CD14-positive monocyte (primary cell): ENCODE measurements at regions not wholly inside any gene's neighbourhood (a gene's known extent, or its start where the extent isn't known, plus 50 kb on each side); places are given as distances from the start of the nearest gene placed in this dataset.
"Not testable (repeated sequence)": the region's sequence is repeated elsewhere in the genome, so short reads cannot be mapped to it uniquely, and the experiment has no call there.

Experiments used
- DNase-seq, 3 donors: peaks; one replicate each; pipeline ENCODE4 v3.0.0-alpha.2; 2011 to 2022
- H2AFZ ChIP-seq: 2 replicates; pipeline ENCODE4 v1.6.0; 2012; ENCODE audit warnings: mild to moderate bottlenecking, low read depth, low read length, inconsistent platforms; ENCODE audit not compliant: insufficient read depth, poor library complexity, severe bottlenecking
- H3K27ac ChIP-seq, 2 donors: 1 replicate in 1 of 2; 2 replicates in 1 of 2; pipeline ENCODE4 v1.5.1; 2012 to 2013; ENCODE audit warnings: low read length in 2 of 2, control low read depth in 1 of 2, inconsistent platforms in 1 of 2, low read depth in 1 of 2, mild to moderate bottlenecking in 1 of 2
- H3K27me3 ChIP-seq, 2 donors: one replicate each; pipeline versions ENCODE4 v1.6.0 to v1.6.1; 2011 to 2013; ENCODE audit warnings: low read length in 2 of 2; ENCODE audit not compliant: control insufficient read depth in 2 of 2, insufficient read depth in 2 of 2
- H3K36me3 ChIP-seq, 2 donors: replicated peaks in 1 of 2; 1 replicate in 1 of 2; 2 replicates in 1 of 2; pipeline versions ENCODE4 v1.5.1 to v1.6.1; 2012 to 2013; ENCODE audit warnings: low read length in 2 of 2, control low read depth in 1 of 2, inconsistent platforms in 1 of 2, mild to moderate bottlenecking in 1 of 2; ENCODE audit not compliant: insufficient read depth in 2 of 2, control insufficient read depth in 1 of 2
- H3K4me1 ChIP-seq, 2 donors: 1 replicate in 1 of 2; 2 replicates in 1 of 2; pipeline versions ENCODE4 v1.5.1 to v1.6.1; 2012 to 2013; ENCODE audit warnings: low read length in 2 of 2, control low read depth in 1 of 2, inconsistent platforms in 1 of 2, mild to moderate bottlenecking in 1 of 2, moderate library complexity in 1 of 2; ENCODE audit not compliant: insufficient read depth in 2 of 2, control insufficient read depth in 1 of 2
- H3K4me2 ChIP-seq: replicated peaks from 2 replicates; pipeline ENCODE3; 2012; ENCODE audit warnings: low read length, moderate library complexity, mild to moderate bottlenecking; ENCODE audit not compliant: poor library complexity, severe bottlenecking; ENCODE audit errors: extremely low read depth
- H3K4me3 ChIP-seq, 3 experiments: fragments of 200-600 bp in 1 of 3; sonication (generic) in 1 of 3; replicated peaks in 1 of 3; 1 replicate in 2 of 3; 2 replicates in 1 of 3; pipeline ENCODE4 v1.5.1; 2011 to 2013; ENCODE audit warnings: low read length in 3 of 3, mild to moderate bottlenecking in 3 of 3, control low read depth in 2 of 3, low read depth in 2 of 3, inconsistent platforms in 1 of 3, moderate library complexity in 1 of 3
- H3K79me2 ChIP-seq: 2 replicates; pipeline ENCODE4 v1.6.0; 2012; ENCODE audit warnings: mild to moderate bottlenecking, control low read depth, inconsistent platforms, low read length, moderate library complexity; ENCODE audit not compliant: insufficient read depth
- H3K9ac ChIP-seq: 2 replicates; pipeline ENCODE4 v1.6.0; 2017; ENCODE audit warnings: low read length, mild to moderate bottlenecking; ENCODE audit not compliant: insufficient read depth, poor library complexity, severe bottlenecking
- H3K9me3 ChIP-seq, 2 donors: replicated peaks in 1 of 2; 1 replicate in 1 of 2; 2 replicates in 1 of 2; pipeline versions ENCODE4 v1.5.1 to v1.6.1; 2012 to 2013; ENCODE audit warnings: low read length in 2 of 2, control low read depth in 1 of 2; ENCODE audit not compliant: control insufficient read depth in 1 of 2, insufficient read depth in 1 of 2
- H4K20me1 ChIP-seq: 2 replicates; pipeline ENCODE4 v1.6.0; 2012; ENCODE audit warnings: mild to moderate bottlenecking, low read length, control low read depth, moderate library complexity; ENCODE audit not compliant: insufficient read depth
- H3K27ac Mint-ChIP-seq, 7 donors: one replicate each; pipeline ENCODE4 v1.8.0; 2020; ENCODE audit warnings: mild to moderate bottlenecking in 7 of 7, mixed read lengths in 7 of 7, moderate library complexity in 6 of 7, inconsistent platforms in 2 of 7
- H3K27me3 Mint-ChIP-seq, 3 donors: one replicate each; pipeline ENCODE4 v1.8.0; 2021 to 2022; ENCODE audit warnings: low read depth in 3 of 3, mild to moderate bottlenecking in 3 of 3, mixed read lengths in 3 of 3, moderate library complexity in 3 of 3, inconsistent platforms in 1 of 3
- H3K36me3 Mint-ChIP-seq, 2 donors: one replicate each; pipeline ENCODE4 v1.8.0; 2020; ENCODE audit warnings: mixed read lengths in 2 of 2, inconsistent platforms in 1 of 2, mild to moderate bottlenecking in 1 of 2
- H3K4me1 Mint-ChIP-seq: one replicate; pipeline ENCODE4 v1.8.0; 2020; ENCODE audit warnings: mild to moderate bottlenecking, mixed read lengths
- H3K4me3 Mint-ChIP-seq, 2 donors: one replicate each; pipeline ENCODE4 v1.8.0; 2020; ENCODE audit warnings: mild to moderate bottlenecking in 2 of 2, mixed read lengths in 2 of 2, moderate library complexity in 1 of 2
- H3K9me3 Mint-ChIP-seq, 7 donors: one replicate each; pipeline ENCODE4 v1.8.0; 2020 to 2022; ENCODE audit warnings: mixed read lengths in 7 of 7, mild to moderate bottlenecking in 6 of 7, moderate library complexity in 6 of 7, inconsistent platforms in 2 of 7
- CTCF ChIP-seq: fragments of 200-600 bp; IDR thresholded peaks from one replicate; pipeline ENCODE4 v1.8.0; 2022; ENCODE audit warnings: antibody characterized with exemption, mild to moderate bottlenecking
- WGBS: methylation state at CpG from one replicate; pipeline ENCODE4 v1.1.5; 2013; ENCODE audit warnings: missing lambda C conversion rate; ENCODE audit not compliant: insufficient coverage; 5-methylcytosine and 5-hydroxymethylcytosine counted together
- intact Hi-C, 2 donors: fragments of 100-400 bp; cut with micrococcal nuclease; formaldehyde crosslinking; loops; one replicate each; pipeline versions ENCODE4 v1.15.0 to v1.15.1; 2023

GRCh38 chr18:35904389-35905037 is 68.0 kb upstream of the RMP24 start:
- Histone ChIP-seq H3K79me2 (no peaks in the 10 kb centered on the region), H3K36me3 (no peaks in the 10 kb centered on the region), H3K9me3 (no peaks in the 10 kb centered on the region), H3K4me2 (no peak overlapping the region), H3K4me1 (no peaks in the 10 kb centered on the region), H3K9ac (no peak overlapping the region), H3K27ac (no peak overlapping the region), H4K20me1 (no peaks in the 10 kb centered on the region), H3K27me3 (no peaks in the 10 kb centered on the region), H2AFZ (no peak overlapping the region), H3K4me3 (no peak overlapping the region)
- TF ChIP-seq CTCF = no peak
- H3K27ac Mint-ChIP-seq = no peak overlapping the region
- DNase-seq = no peak
- H3K27me3 Mint-ChIP-seq = peaks cover 1 to 2% (median 2%) of the 10 kb centered on the region in 3 donors
- intact Hi-C loops = no loop called here
- 98% methylated on average over 16 of the region's 19 CpGs for WGBS
- H3K9me3 Mint-ChIP-seq = peaks cover 2 to 10% (median 2%) of the 10 kb centered on the region in 7 donors
- H3K4me3 Mint-ChIP-seq = no peak overlapping the region
- no peaks in the 10 kb centered on the region for H3K36me3 Mint-ChIP-seq
- no peaks in the 10 kb centered on the region for H3K4me1 Mint-ChIP-seq

GRCh38 chr18:35905436-35905835 is 67.0 kb upstream of the RMP24 start:
- WGBS = 100% methylated on average over 6 of the region's 10 CpGs
- peaks cover 0 to 10% (median 2%) of the 10 kb centered on the region in 7 donors for H3K9me3 Mint-ChIP-seq
- H3K9ac ChIP-seq = no peak overlapping the region
- H3K4me3 Mint-ChIP-seq = no peak overlapping the region
- H3K4me1 Mint-ChIP-seq = no peaks in the 10 kb centered on the region
- DNase-seq = no peak
- no peak overlapping the region for H3K4me2 ChIP-seq
- no peaks in the 10 kb centered on the region for H3K4me1 ChIP-seq
- H3K9me3 ChIP-seq = no peaks in the 10 kb centered on the region
- no peaks in the 10 kb centered on the region for H3K27me3 ChIP-seq
- no peaks in the 10 kb centered on the region for H4K20me1 ChIP-seq
- H3K79me2 ChIP-seq = no peaks in the 10 kb centered on the region
- no peak overlapping the region for H3K27ac Mint-ChIP-seq
- H3K36me3 Mint-ChIP-seq = no peaks in the 10 kb centered on the region
- no peak for TF ChIP-seq CTCF
- H2AFZ ChIP-seq = no peak overlapping the region
- H3K27ac ChIP-seq = no peak overlapping the region
- peaks cover 1 to 2% (median 2%) of the 10 kb centered on the region in 3 donors for H3K27me3 Mint-ChIP-seq
- no peak overlapping the region for H3K4me3 ChIP-seq
- H3K36me3 ChIP-seq = no peaks in the 10 kb centered on the region
- intact Hi-C loops = no loop called here

GRCh38 chr18:35906291-35906690 is 66.2 kb upstream of the RMP24 start:
- H3K36me3 ChIP-seq, H3K27me3 ChIP-seq, H3K4me2 ChIP-seq, H2AFZ ChIP-seq, H3K36me3 Mint-ChIP-seq, H3K4me1 ChIP-seq, H3K9me3 ChIP-seq, H3K27me3 Mint-ChIP-seq, H3K27ac Mint-ChIP-seq, H3K9ac ChIP-seq, H4K20me1 ChIP-seq, H3K4me3 ChIP-seq, H3K27ac ChIP-seq, H3K4me3 Mint-ChIP-seq, DNase-seq, H3K9me3 Mint-ChIP-seq, H3K4me1 Mint-ChIP-seq, H3K79me2 ChIP-seq, intact Hi-C loops: not testable (repeated sequence)
- no CpG with 5 or more reads among the region's 3 CpGs for WGBS
